GM18909 (cell line): ENCODE measurements at regions not wholly inside any gene's neighbourhood (a gene's known extent, or its start where the extent isn't known, plus 50 kb on each side); places are given as distances from the start of the nearest gene placed in this dataset.
"Not testable (repeated sequence)": the region's sequence is repeated elsewhere in the genome, so short reads cannot be mapped to it uniquely, and the experiment has no call there.

Experiments
- ATAC-seq: cut with Tn5 transposase; IDR thresholded peaks from one replicate; pipeline ENCODE4 v1.9.1; 2021; ENCODE audit warnings: mild to moderate bottlenecking; ENCODE audit not compliant: unreplicated experiment, poor library complexity

DNA sequence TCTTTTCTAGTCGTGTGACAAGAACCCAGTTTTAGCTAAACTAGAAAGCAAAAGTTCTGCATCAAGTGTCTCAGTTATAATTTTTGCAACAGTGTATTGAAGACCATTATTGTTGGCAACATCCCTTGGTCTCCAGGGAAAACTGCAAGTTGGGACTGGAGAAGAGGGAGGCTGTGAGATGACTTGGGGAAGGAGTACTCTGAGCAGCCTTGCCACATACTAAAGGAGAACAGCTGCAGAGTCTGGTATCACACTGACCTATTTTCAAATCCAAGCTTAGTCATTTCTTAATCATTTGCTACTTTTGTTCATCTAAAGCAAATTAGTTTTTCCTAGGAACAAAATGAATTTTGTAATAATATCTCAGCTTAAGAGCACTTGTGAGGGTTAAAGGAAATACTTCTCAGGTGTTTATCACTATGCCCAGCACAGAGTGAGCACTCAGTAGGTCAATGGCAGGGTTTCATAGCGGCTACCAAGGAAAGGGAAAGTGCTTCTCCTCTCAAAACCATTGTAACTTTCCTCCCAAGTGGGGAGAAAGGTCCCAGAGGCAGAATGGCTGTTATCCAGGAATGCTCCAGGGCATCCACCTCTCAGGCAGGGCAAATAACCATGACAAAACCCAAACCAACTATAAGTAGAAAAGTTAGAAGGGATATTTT, 247.1 kb downstream of the C11orf87 start:
- ATAC-seq: no peak

DNA sequence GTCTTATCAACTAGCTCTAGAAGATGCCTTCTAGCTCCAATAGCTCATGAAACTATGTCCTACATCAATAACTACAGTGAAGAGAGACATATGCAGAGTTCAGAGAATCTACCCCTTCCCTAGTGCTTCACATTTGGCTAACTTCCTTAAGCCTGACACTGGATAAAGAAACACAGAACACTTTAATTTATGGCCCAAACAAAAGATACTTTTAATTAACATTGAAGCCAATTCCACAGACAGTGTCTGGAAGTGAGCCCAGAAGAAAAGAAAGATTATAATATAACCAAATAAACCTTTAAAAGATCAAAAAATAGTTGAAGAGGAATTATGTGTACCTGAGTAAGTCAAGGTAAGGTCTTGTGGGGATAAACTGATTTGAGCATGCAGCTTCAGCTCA, 255.2 kb downstream of the C11orf87 start:
- ATAC-seq: no peak

DNA sequence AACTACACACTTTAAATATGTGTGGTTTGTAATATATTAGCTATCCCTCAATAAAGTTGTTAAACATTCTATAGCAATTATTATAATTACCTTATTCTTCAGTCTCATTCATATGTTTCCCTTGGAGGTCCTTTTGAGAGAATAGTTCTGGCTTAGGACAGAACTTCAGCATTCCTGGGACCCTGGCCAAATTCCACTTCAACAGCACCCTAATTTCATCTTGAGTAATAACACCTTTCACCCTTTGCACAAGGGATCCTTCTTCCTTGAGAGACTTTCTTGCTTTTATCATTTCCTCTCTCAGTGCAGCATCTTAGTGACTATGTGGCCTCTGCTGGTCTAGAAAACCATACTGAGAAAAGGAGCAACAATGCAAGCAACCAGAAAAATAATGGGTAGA, 255.9 kb downstream of the C11orf87 start:
- ATAC-seq: no peak

DNA sequence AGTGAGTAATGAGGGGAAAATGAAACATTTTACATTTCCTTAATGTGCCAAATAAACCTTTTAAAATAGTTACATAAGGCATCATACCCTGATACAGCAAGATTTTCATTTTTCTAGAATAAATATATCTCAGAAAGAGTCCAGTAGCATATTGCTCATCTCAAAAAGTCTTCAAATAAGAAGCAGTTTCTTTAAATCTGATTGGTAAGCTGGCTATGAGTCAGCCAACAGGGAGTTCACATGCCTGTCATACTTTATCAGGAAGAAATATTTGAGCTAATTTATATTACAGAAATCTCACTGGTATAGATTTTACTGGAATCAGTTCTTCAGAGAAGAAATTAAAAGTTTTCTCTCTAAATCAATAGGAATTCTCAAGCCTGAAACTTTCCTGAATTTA, 258.1 kb downstream of the C11orf87 start:
- no peak for ATAC-seq

DNA sequence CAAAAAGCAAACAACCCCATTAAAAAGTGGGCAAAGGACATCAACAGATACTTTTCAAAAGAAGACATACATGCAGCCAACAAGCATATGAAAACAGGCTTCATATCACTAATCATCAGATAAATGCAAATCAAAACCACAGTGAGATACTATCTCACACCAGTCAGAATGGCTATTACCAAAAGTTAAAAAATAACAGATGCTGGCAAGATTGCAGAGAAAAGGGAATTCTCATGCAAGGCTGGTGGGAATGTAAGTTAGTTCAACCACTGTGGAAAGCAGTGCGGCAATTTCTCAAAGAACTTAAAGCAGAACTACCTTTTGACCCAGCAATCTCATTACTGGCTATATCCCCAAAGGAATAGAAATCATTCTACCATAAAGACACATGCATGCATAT, 260.8 kb downstream of the C11orf87 start:
- not testable (repeated sequence) for ATAC-seq

DNA sequence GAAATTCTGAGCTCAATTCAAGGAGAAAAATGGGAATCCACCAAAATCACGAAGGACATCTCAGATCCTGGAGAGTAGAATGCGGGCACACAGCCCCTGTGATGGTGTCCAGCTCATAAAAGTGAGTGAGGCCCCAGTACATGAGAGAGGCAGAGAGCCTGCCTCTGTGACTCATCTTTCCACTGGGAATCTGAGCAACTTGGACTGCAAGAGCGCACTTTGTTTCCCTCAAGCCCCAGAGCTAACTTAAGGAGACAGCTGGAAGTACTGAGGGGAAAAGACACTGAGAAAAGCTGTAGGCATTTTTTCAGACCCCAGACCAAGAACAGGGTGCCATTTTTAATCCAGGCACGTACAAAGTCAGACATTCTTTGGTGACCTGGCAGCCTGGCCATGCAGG, 273.7 kb downstream of the C11orf87 start:
- no peak for ATAC-seq

DNA sequence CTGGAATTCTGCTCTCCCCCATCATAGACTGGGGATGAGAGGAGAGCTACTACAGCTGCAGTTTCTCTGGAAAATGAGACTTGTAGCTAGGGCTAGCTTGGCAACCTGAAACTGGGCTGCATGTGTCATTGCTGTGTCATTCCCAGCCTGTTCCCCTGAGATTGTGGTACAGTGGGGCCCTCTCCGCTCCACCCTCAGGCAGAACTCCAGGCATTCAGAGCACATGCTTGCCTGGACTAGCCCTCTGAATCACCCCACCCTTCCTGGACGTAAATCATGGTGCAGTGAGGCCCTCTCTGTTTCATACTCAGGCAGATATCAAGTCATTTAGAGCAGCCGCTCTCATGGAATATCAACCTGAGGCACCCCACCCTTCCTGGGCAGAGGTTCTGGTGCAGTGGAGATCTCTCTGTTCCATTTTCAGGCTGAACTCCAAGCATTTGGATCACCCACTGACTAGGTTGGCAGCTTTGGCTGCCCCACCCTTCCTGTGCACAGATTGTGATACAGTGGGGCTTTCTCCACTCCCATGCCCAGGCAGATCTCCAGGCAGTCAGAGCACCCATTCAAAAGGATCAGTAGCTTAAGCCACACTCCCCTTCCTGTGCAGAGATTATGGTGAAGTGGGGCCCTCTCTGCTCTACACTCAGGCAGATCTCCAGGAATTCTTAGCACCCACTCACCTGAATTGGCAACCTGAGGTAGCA, 274.4 kb downstream of the C11orf87 start:
- no peak for ATAC-seq

DNA sequence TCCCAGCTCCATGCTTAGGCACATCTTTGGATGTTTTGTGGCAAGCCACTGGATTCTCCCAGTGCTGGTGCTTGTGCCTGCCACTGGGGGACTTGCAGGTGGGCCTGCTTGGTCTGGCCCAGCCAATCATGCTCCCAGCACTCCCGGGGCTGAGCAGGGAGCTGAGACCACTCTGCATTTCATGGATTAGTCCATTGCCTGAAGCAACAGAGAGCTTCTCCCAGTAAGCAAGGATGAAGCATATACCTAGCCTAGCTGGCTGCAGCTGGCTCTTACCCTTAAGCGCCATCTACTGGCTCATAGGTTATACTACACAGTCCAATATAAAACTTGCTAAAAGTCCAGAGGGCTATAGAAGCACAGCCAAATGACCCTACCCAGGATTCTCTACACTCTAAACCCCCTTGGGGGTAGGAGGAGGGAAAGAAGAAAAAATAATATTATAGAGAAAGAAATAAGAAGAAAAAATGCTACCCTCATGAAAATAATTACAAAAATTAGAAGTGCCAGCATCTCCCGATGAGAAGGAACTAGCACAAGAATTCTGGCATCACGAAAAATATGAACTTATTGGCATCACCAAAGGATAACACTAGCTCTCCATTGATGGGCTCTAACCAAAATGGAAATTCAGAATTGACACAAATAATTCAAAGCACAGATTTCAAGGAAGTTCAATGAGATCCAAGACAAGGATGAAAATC, 275.3 kb downstream of the C11orf87 start:
- ATAC-seq: peak; percentile 95

DNA sequence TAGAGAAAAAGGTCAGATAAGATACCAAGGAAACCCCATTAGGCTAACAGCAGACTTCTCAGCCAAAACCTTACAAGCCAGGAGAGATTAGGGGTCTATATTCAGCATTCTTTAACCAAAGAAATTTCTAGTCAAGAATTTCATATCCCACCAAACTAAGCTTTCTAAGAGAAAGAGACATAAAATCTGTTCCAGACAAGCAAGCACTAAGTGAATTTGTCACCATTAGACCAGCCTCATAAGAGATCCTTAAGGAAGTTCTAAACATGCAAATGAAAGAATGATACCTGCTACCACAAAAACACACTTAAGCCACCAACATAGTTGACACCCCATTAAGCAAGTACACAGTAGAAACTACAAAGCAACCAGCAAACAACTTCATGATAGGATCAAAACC, 276.2 kb downstream of the C11orf87 start:
- ATAC-seq: no peak

DNA sequence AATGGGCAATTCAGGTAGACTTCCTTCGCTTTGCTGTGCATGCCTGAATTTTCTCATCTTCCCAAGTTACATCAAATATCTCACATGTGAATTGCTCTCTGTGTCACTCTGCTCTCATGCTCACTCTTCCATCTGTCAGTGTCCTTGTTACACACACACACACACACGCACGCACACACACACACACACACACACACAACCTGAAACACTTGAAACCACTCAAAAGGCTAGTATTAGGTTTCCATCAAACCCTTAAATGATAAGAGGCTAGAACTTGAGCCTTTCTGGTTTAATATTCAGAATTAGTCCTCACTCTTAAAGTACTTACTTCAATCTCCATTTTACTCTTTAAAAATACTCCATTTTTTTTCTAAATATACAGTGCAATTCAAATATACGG, 282.4 kb downstream of the C11orf87 start:
- no peak for ATAC-seq

DNA sequence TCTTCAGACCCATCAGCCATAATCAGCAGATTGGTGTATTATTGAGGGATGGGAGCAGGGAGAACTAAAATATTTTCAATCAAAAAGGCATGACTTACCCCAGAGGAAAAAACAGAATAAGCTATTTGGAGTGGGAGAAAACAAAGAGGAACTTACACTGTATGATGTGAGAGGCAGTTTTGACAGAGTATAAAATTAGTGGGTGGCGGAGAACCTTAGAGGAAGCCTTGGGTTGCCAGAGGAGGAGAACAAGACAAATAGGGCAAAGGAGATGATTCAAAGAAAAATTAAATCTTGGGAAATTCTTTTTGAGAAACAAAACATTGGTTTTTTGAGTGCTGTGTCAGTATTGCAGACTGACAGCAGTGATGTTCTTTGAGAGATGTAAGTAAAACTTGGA, 285.0 kb downstream of the C11orf87 start:
- ATAC-seq: no peak

DNA sequence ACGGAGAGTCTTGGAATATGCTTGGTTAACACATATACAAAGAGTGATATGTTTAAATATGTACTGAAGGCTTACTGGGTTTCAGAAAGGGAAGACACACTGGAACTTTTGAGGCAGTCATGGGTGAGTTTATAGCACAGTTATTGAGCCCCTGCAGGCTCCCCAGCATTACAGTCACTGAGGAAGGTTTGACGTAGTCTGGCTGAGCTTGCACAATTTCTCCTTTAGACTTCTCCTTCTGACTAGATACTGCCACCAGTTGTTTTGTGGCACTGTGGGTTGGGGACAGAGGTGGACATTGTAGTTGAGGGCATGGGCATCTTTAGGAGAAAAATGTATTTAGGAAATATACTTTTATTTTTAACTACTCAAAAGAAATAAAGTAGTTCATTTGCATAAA, 285.4 kb downstream of the C11orf87 start:
- ATAC-seq: no peak

DNA sequence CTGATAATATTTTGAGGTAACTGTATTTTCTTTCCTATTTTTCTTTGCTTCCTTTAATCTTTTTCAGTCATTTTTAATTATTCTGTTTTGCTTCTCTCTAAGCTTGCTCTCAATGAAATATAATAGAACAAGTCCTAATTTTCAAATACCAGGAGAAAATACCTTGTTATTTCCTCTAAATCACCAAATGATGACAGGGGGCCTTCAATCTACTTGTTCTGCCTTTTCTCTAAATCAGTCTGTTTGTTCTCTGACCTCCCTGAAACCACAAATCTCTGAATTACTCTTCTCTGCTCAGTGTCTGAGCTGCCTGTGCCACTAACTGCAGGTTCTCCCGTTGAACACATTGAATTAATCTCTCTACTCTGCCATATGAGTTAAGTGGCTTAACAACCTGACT, 286.2 kb downstream of the C11orf87 start:
- ATAC-seq: no peak

DNA sequence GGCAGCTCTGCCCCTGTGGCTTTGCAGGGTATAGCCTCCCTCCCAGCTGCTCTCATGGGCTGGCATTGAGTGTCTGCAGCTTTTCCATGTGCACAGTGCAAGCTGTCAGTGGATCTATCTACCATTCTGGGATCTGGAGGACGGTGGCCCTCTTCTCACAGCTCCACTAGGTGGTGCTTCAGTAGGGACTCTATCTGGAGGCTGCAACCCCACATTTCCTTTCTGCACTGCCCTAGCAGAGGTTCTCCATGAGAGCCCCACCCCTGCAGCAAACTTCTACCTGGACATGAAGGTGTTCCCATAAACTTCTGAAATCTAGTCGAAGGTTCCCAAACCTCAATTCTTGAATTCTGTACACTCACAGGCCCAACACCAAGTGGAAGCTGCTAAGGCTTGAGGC, 292.5 kb downstream of the C11orf87 start:
- not testable (repeated sequence) for ATAC-seq

DNA sequence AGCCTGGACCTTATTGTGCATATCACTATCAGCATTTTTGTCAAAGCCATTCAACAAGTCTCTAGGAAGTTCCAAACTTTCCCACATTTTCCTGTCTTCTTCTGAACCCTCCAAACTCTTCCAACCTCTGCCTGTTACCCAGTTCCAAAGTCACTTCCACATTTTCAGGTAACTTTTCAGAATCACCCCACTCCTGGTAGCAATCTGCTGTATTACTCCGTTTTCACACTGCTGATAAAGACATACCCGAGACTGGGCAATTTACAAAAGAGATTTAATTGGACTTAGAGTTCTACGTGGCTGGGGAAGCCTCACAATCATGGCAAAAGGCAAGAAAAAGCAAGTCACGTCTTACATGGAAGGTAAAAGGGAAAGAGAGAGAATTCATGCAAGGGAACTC, 293.4 kb downstream of the C11orf87 start:
- ATAC-seq: not testable (repeated sequence)

DNA sequence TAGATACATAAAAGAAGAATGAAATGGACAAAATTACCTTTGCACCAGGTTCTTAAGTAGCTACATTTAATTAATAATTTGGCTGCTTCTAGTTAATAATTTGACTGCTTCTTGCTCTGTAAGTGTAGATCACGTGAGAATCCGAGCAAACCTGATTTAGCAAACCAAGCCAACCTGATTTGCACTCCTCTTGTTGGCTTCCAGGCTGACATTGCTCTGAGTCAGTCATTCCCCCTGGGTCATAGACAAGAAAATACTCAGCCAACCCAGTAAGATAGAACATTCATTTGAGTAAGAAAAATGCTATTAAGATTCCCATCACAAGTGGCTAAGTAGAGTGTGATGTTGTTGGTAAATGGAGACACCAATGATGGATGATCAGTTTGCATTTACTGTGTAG, 304.1 kb downstream of the C11orf87 start:
- no peak for ATAC-seq

DNA sequence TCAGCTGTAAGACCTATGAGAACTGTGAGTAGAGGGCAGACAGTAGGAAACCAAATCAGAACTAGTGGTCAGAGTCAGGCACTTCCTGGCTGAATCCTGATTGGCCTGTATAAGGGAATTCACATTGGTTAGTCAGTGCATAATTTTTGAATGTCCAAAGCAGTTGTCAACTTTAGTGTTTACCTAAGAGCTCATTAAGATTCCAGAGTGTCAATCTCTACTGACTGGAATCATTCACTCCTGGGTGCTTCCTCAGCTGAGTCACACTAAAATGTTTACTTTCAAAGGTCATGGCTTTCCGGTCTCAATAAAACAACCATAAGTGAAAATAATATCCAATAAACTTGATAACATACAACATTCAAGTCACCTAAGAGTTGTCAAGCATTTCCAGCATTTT, 306.1 kb downstream of the C11orf87 start:
- no peak for ATAC-seq

DNA sequence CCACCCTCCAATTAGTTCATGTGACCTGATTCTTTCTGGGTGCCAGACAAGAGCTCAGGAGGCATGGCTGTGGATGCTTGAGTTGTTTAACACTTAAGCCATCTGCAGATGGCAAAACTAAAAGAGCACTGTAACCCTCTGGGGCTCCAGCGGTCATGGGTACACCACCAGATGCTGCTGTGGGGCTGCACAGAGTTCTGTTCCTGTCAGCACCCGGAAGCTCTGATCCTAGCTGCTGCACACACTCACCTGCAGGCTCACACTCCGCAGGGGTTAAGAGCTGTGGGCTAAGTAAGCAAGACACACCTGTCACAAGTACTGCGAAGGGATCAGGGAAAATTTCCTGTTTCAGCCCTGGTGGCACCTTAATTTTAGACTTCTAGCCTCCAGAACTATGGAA, 307.8 kb downstream of the C11orf87 start:
- ATAC-seq: no peak

DNA sequence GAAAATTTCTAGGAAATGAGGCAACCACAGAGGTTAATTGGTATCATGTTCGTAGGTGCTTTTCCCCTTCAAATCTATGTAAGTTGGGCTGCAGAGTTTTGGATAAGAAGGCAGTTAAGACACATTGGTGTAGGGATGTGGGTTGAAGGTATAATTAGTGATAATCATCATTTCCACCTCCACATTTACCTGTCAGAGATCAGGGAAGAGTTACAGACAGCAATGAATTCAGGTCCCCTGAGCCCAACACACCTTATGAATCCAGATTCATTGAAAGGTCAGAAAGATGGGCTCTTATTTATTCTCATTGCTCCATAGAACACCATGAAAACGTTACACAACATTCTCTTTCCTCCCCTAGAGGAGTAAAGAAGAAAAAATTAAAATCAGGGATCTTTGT, 308.7 kb downstream of the C11orf87 start:
- no peak for ATAC-seq

DNA sequence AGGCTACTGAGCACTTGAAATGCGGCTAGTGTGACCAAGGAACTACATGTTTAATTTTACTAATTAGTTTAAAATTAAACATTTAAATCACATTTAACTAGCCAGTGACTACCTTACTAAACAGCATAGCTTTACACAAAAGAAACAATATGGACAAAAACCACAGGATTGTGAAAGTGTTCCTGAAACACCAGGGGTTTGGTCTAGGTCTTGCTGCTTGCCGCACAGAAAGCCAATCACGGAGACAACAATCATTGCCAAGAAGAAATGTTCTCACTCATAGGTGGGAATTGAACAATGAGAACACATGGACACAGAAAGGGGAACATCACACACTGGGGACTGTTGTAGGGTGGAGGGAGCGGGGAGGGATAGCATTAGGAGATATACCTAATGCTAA, 309.5 kb downstream of the C11orf87 start:
- no peak for ATAC-seq

DNA sequence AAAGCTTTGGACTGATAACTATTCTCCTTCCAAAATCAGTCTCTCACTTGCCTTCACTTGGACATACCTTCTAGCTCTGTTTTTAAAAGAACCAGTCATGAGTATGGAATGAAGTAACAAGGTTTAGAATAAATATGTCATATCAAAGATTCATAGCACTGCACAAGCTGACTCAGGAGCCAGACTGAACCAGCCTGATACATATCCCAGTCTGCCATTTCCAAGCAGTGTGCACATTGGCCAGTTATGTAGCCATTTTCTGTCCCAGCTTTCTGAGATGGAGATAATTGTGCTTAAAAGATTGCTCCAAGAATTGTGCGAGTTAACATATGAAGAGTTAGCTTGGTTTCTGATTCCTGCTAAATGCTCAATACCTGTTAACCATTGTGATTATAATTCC, 311.3 kb downstream of the C11orf87 start:
- ATAC-seq: no peak

DNA sequence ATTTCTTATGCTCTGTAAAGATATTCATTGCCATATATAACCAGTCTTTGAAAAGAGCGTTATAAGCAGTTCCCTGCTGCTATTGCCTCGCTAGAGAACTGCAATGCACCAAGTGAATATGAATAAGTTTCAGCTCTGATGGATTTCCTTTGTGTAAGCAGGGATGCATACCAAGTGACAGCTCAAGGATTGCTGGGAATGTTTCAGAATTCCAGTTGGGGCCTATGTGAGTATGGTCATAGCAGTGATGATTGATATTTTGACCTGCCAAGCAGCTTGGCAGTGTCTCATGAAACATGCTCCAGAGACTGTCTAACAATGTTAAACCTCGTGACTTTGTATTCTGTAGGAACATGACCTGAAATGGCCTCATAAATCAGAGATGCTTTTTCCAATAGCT, 312.6 kb downstream of the C11orf87 start:
- ATAC-seq: no peak
